Calu3 (cell line): ENCODE measurements at regions not wholly inside any gene's neighbourhood (a gene's known extent, or its start where the extent isn't known, plus 50 kb on each side); places are given as distances from the start of the nearest gene placed in this dataset.

Source experiments
- BruUV-seq: library from RNA; stranded (reverse); fragments of 400-500 nt; replicated peaks from 2 replicates; lab custom pipeline; 2021; lab: Mats Ljungman, UMichigan
- CTCF ChIA-PET: fragments of 300-600 bp; sonication (Branson Sonifier 250); formaldehyde crosslinking; loops from one replicate; lab custom pipeline; 2022; ENCODE audit warnings: antibody characterized with exemption; lab: Charles Lee
- DNase-seq: peaks from one replicate; pipeline ENCODE4 v3.0.0; 2022
- H3K27ac Mint-ChIP-seq: one replicate; pipeline ENCODE4 v1.8.0; 2022; ENCODE audit warnings: mixed read lengths; ENCODE audit not compliant: unreplicated experiment
- H3K27me3 Mint-ChIP-seq: one replicate; pipeline ENCODE4 v1.8.0; 2022; ENCODE audit warnings: mixed read lengths; ENCODE audit not compliant: unreplicated experiment
- H3K36me3 Mint-ChIP-seq: one replicate; pipeline ENCODE4 v1.8.0; 2022; ENCODE audit warnings: mild to moderate bottlenecking, moderate library complexity, mixed read lengths; ENCODE audit not compliant: insufficient read depth, unreplicated experiment
- H3K4me1 Mint-ChIP-seq: one replicate; pipeline ENCODE4 v1.8.0; 2022; ENCODE audit warnings: mild to moderate bottlenecking, low read depth, mixed read lengths; ENCODE audit not compliant: unreplicated experiment
- H3K4me3 Mint-ChIP-seq: one replicate; pipeline ENCODE4 v1.8.0; 2022; ENCODE audit warnings: mild to moderate bottlenecking, low read depth, moderate library complexity, mixed read lengths; ENCODE audit not compliant: unreplicated experiment
- H3K9me3 Mint-ChIP-seq: one replicate; pipeline ENCODE4 v1.8.0; 2022; ENCODE audit warnings: low read depth, mixed read lengths; ENCODE audit not compliant: unreplicated experiment
- intact Hi-C: fragments of 100-400 bp; cut with micrococcal nuclease; formaldehyde crosslinking; loops from one replicate; pipeline ENCODE4 v1.10.0; 2022; ENCODE audit not compliant: unreplicated experiment
- TF ChIP-seq, protein P1 (sequence below): fragments of 200-600 bp; IDR thresholded peaks from one replicate; pipeline ENCODE4 v1.8.0; 2022; ENCODE audit warnings: antibody characterized with exemption; ENCODE audit not compliant: unreplicated experiment

DNA sequence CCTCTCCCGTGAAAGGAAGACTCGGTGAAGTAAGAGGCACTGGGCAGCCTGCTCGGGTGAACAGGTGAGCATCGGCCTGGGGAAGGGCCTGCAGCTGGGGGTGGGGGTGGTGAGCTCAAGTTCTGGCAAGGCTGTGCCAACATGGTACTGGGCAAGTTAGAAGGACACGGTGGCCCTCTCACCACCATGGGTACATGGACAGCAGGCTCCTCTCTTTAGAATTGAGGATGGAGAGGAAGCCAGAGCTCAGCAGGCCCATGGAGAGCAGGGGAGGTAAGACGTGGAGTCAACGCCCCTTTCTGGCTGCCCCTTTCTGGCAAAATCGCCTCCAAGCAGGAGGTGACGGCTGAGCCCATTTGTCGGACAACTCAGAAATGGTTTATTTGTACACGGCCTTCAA lies 135.6 kb downstream of the ANKRD60 start:
- TF ChIP-seq, protein P1, sequence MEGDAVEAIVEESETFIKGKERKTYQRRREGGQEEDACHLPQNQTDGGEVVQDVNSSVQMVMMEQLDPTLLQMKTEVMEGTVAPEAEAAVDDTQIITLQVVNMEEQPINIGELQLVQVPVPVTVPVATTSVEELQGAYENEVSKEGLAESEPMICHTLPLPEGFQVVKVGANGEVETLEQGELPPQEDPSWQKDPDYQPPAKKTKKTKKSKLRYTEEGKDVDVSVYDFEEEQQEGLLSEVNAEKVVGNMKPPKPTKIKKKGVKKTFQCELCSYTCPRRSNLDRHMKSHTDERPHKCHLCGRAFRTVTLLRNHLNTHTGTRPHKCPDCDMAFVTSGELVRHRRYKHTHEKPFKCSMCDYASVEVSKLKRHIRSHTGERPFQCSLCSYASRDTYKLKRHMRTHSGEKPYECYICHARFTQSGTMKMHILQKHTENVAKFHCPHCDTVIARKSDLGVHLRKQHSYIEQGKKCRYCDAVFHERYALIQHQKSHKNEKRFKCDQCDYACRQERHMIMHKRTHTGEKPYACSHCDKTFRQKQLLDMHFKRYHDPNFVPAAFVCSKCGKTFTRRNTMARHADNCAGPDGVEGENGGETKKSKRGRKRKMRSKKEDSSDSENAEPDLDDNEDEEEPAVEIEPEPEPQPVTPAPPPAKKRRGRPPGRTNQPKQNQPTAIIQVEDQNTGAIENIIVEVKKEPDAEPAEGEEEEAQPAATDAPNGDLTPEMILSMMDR, result no peak
- H3K36me3 Mint-ChIP-seq, result no peaks in the 10 kb centered on the region
- H3K4me3 Mint-ChIP-seq, result no peak overlapping the region
- intact Hi-C loops, result no loop called here
- DNase-seq, result no peak
- CTCF ChIA-PET, result interaction anchor here (0.6 to 2.2 kb wide), 2 partner anchors 95 to 382 kb away, joined by 5 read pairs; no protein-coding TSS in a partner anchor
- no peaks in the 10 kb centered on the region for H3K27me3 Mint-ChIP-seq
- H3K4me1 Mint-ChIP-seq, result peaks cover under 1% of the 10 kb centered on the region
- H3K27ac Mint-ChIP-seq, result no peak overlapping the region
- BruUV-seq, result no TSS peak
- H3K9me3 Mint-ChIP-seq, result peaks cover 7% of the 10 kb centered on the region

DNA sequence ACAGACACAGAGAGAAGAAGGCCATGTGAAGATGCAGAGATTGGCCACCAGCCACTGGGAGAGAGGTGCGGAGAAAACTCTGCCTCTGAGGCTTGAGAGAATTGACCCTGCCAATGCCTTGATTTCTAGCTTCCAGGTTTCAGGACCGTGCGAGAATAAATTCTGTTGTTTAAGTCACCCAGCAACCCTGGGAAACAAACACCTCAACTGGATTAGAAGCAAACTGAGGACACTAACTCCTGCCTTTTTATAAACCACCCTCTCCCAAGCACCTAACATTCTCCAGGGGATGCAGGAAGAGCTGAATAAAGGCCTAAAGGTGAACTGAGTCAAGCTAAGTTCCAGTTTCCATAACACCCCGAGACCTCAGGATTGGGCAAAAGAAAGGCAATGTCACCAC lies 136.1 kb downstream of the ANKRD60 start:
- Mint-ChIP-seq H3K4me3 (no peak overlapping the region), H3K27me3 (no peaks in the 10 kb centered on the region), H3K36me3 (no peaks in the 10 kb centered on the region), H3K4me1 (peaks cover 5% of the 10 kb centered on the region), H3K27ac (no peak overlapping the region), H3K9me3 (peaks cover 7% of the 10 kb centered on the region)
- TF ChIP-seq, protein P1, result no peak
- no peak for DNase-seq
- no TSS peak for BruUV-seq
- intact Hi-C loops, result no loop called here
- CTCF ChIA-PET, result interaction anchor here (0.6 to 2.2 kb wide), 2 partner anchors 95 to 381 kb away, joined by 5 read pairs; no protein-coding TSS in a partner anchor

DNA sequence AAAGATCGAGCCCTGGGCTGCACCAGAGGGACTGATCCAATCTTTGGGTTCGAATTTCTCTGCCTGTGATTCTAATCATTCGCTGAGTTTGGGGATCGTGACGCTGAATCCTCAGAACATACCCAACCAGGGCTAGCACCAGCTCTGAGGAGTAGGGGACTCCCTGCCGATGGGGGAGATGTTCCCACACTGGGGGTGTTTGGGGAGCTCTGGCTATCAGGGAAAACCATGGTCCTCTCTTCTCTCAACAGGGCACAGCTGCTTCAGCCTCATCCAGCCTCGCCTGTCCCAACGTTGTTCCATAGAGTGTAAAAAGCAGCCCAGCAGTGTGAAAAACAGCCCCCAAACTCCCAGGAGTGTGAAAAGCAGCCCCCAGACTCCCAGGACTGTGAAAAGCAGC lies 136.6 kb downstream of the ANKRD60 start:
- peaks cover 7% of the 10 kb centered on the region for H3K9me3 Mint-ChIP-seq
- BruUV-seq, result no TSS peak

DNA sequence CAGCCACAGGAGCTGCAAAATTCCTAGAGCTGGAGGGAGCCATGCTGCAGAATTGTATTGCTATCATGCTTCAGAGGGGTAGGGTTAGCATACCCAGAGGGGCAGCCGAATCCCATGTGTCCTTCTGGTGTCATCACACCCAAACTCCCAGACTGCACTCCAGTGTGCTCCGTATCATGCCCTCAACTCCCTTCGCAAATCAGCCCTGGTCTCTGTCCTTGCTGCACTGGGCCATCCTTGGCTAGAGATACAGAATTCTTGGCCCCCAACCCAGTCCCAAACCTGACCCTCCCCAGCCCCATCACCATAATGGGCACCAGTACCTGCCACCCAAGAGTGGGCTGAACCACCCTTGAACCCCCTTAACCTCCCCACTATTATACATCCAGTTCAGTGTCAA lies 138.3 kb downstream of the ANKRD60 start:
- Mint-ChIP-seq H3K27me3 (no peaks in the 10 kb centered on the region), H3K4me3 (no peak overlapping the region), H3K4me1 (peaks cover 27% of the 10 kb centered on the region), H3K9me3 (peaks cover 5% of the 10 kb centered on the region), H3K27ac (no peak overlapping the region), H3K36me3 (peaks cover 12% of the 10 kb centered on the region)
- TF ChIP-seq, protein P1, result no peak
- intact Hi-C loops, result no loop called here
- BruUV-seq, result no TSS peak
- CTCF ChIA-PET, result interaction anchor here (0.9 kb wide), 1 partner anchor 478 kb away, joined by 3 read pairs; no protein-coding TSS in a partner anchor
- no peak for DNase-seq

More for the DNA sequence above, 136.6 kb downstream of the ANKRD60 start:
- no peak for DNase-seq
- intact Hi-C loops, result no loop called here
- H3K36me3 Mint-ChIP-seq, result no peaks in the 10 kb centered on the region
- H3K4me1 Mint-ChIP-seq, result peaks cover 11% of the 10 kb centered on the region
- TF ChIP-seq, protein P1, result no peak
- H3K4me3 Mint-ChIP-seq, result no peak overlapping the region
- no peak overlapping the region for H3K27ac Mint-ChIP-seq
- CTCF ChIA-PET, result interaction anchor here (2.2 kb wide), 1 partner anchor 381 kb away, joined by 5 read pairs; no protein-coding TSS in a partner anchor
- H3K27me3 Mint-ChIP-seq, result no peaks in the 10 kb centered on the region
